T-helper 1 cell (primary cell): ENCODE measurements at regions not wholly inside any gene's neighbourhood (a gene's known extent, or its start where the extent isn't known, plus 50 kb on each side); places are given as distances from the start of the nearest gene placed in this dataset.

Experiments
- DNase-seq, 5 donors: peaks; one replicate each; pipeline ENCODE4 v3.0.0-alpha.2; 2012 to 2020

DNA sequence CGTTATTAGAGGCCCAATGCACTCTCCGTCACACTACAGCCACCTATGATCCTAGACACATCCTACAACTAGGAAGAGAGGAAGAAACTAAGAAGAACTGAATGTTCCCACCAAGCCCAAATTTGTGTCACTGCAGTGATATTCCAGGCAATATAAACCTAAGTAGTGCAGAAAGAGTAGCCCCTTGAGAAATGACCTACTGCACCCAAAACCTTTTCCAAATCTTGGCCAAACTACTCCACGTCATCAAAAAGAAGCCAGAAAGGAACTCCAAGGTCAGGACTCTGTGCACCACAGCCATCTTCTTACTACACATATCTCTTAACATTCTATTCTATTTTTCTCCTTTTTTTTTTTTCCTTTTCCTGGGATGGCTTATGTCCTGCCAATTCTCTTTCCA lies 60.2 kb downstream of the ADAMTS1 start:
- DNase-seq, result no peak

DNA sequence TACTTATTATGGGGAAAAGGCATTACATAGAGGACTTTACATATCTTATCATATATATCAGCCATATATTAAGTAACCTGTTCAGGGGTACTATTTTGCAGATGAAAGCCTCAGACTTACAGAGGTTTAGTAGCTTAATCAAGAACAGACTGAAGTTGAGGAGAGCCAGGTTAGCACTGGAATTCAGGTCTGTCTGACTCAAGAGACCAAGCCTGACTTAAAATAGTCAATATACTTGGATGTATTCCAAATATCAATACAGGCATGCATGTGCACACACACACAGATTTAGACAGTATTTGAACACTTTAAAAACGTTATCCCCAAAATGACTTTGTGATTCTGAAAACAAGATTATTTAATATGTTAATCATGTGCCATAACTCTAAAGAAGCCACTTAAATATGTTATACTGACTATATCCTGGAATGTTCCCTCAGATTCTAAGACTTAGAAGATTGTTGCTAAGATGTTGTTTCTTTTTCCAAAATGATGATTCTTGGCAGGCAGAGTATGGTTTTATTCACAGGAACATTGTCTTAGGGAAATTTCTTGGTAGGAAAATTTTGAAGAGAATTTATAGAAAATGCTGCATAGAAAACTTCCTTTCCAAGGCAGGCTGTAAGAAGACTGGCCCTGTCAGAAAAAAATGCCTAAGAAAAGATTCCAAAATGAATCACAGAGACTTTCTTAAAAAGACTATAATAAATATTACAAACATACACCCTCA lies 61.6 kb downstream of the ADAMTS1 start:
- DNase-seq, result no peak

DNA sequence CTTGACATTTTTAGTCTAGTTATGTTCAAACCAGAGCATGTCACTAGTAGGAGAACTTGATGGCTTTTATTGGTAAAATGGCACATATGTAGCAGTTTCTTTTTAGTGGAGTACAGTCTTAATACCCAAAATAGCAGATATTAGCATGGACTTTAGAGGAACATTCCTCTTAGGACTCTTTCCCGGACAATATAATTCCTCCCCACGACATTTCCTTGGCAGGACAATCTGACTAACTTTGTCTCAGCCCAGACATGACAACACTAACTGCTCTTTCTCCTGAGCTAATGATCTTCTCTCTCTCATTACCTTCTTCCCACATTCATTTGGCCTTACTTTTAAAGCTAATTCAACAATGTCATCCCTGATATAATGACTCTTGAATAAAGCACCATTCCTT lies 62.5 kb downstream of the ADAMTS1 start:
- DNase-seq, result no peak

DNA sequence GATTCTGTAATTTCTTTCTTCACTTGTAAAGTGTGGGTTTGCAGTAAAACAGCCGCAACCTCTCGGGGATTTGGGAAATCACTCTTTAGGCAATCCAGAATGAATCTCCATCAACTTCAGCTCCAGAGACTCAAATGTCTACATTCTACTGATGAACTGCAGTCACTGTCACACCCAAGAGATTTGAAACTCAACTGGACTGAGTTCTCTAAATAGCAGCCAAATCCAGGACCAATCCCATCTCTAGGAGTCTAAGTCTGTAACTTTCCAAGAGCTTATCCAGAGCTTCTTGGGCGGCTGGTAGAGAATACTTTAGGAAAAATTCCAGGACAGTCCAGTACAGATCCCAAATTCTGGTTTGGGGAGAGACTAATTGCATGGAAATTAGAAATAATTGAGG lies 62.9 kb downstream of the ADAMTS1 start:
- DNase-seq, result no peak

DNA sequence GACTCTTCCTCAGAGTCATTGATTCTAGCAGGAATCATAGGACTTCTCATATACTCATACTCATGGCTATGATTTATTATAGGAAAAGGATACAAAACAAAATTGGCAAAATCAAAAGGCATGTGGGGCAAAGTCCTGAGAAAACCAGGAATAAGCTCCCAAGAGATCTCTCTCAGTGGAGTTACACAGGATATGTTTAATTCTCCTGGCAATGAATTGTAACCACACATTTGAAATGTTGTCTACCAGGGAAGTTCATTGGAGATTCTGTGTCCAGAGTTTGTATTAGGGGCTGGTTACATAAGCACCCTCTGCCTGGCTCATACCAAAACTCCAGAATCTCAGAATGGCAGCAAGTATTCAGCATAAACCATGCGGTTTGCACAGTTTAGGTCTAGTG lies 63.9 kb downstream of the ADAMTS1 start:
- no peak for DNase-seq

DNA sequence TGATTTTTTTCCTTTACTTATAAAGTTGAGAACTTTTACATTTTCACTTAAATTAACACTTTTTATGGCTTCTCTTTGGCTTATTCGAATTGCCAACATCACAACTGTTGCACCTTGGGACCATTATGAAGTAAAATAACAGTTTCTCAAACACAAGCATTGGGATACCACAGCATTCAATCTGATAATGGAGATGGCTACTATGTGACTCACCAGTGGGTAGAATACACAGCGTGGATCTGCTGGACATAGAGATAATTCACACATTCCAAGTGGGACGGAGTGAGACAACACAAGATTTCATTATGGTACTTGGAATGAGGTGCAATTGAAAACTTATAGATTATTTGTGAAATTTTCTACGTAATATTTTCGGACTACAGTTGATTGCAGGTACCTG lies 68.0 kb downstream of the ADAMTS1 start:
- DNase-seq, result no peak

DNA sequence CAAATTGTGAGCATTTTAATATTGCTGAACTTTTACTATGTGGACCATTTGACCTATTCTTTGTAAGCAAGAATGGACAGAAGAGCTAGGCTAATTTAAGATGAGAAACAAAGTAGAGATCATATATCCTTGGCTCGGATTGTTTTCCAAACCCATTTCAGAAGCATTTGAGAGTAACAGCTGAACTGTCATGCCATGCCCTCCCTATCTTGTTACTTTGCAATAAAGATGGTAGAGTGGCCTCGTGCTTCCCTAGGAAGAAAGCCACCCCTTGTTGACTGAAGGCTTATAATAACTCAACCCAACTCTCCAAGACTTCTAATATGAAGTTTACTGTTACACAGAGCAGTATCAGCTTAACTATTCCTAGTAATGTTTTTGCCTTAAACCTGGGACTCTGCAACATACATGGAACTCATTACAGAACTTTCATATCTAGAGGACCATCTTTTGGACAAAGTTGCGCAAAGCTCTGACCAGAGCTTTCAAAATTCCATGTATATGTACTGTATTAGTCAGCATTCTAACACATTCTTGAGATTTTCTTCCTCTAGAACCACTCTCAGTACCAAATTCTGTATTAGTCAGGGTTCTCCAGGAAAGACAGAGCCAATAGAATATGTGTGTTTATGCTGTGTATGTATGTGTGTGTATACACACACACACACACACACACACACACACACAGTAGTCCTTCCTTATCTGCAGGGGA lies 68.7 kb downstream of the ADAMTS1 start:
- no peak for DNase-seq

DNA sequence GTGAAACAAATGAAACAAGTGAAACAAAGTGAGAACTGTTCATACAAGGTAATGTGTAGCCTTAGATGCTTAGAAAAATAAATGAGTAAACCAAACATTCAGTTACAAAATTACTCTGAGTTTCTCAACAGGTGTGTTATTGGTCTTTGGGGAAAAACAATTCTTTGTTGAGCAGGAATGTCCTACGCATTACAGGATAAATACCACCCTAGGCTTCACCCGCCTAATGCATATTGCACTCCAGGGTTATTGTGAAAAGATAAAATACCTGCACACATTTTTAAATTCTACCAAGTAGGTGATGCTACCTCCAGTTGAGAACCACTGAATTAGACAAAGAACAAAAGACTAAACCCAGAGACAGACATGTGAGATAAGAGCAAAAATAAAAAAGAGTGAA lies 72.2 kb downstream of the ADAMTS1 start:
- no peak for DNase-seq

DNA sequence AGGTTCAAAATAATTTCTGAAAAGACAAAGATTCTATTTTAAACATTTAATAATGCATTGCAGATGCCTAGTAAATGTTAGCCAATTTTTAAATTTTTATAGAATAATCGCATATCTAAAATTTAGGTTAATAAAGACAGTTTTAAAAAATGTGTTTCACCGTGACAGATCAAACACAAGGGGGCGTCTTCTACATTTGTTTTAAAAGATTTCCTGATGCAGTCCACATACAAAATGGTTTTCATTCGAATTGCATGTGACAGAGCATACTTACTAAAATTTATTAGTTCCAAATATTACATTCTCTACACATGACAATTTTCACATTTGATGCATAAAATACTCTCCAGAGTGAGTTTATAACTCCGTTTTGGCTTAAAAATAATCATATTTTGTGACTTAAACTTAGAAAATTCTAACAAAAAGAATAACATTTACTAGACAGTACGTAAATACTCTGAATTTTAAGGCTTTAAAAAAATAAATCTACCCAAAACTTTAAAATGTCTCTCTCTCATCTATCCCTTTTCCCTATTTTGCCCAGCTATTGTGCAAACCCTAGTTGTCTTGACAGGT lies 75.5 kb downstream of the ADAMTS1 start:
- DNase-seq, result no peak

DNA sequence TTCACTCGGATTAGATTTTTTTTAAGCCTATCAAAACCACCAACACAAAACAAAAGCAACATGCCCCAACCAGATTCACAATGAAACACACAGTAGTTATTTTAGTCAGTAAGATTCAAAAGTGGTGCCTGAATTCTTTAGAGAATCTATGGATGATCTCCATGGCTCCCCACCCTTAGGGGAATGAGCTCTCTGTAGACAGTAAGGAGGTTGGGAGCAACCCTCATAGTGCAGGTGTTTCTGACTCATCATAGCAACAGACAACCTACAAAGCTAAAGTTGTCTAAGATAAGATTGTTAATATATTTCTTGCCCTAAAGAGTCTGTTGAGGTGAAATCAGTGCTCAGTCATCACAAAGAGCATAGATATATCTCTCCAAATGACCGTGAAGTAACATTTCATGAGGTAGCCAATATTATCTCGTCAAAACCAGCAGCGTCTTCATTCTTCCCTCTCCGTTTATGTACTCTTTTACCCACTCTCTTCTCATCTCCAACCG lies 78.3 kb downstream of the ADAMTS1 start:
- no peak for DNase-seq

DNA sequence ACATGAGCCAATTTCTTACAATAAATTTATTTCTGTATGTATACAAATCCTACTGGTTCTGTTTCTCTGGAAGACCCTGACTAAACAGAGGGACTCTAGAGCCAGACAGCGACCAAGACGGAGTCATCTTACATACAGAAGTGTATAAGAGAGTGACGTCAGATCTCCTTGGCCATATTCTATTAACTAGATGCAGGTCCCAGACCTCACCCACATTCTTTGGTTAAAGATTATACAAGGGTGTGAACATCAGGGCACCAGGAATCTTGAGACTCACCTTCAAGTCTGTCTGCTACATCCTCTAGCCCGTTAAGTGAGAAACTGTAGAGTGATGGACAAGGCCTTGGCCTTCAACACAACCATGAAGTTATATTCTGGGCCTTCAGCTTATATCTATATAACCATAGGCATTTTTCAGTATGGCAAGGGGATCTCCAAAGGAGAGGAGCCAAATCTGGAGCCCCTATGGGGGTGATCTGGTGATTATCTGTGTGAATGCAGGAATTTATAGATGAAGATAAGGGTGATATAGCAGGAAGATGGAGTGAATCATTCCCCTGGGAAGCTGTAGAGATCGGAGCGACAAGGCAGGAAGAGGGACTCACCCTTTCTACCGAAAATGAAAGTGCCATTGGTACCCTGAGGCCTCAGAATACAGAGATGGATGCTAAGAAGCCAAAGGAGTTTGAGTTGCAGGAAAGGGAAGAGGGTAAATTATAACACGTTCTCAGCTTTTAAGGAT lies 83.9 kb downstream of the ADAMTS1 start:
- no peak for DNase-seq

DNA sequence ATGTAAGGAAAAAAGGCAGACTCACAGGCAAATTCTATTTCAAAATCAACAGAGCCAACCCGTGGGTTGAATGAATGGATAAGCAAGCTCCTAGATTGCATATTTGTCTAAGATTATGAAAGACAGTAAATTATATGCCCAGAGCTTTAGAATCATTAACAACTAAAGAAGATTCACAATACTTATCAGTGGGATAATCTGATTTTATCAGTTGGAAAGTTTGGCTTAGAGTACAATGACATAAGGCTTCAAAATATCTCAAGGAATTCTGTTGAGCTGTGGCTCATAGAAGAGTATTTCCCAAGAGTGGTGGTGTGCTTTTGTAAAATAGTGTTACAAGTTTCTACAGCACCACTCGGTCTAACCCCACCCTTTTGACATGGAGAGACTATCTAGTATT lies 85.5 kb downstream of the ADAMTS1 start:
- no peak for DNase-seq

DNA sequence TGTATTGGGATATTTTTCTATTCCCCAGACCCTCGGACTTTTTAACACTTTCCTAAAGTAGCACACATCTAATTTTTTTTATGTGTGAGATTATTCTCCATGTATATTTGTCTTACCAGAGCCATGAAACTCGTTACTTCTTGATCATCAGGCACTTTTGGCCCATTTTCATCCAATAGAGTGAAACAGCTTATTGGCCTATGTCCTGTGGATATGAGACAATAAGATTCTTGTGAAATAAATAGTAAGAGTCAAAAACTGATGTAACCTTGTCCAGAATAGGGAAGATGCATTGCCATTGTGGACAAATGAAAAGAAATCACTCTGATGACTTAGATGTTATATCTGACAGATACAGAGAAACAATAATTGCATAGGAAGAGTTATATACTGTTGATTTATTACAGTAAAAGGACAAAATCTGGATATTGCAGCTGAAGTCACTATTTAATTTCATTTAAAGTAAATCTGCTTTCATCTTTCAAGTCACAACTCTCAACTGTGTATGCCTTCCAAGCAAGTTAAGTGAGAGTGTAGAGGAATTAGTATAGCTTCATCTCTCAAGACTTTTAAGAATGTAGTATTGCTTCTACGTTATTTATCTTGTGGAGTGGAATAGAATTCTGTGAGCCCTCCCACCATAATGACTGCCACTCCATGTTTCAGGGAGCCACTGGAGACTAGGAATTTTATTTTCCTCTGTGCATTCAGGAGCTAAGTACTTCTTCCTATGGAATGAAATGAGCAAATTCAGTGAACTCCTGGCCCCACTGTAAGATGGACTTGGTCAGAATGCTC lies 86.9 kb downstream of the ADAMTS1 start:
- DNase-seq, result no peak

DNA sequence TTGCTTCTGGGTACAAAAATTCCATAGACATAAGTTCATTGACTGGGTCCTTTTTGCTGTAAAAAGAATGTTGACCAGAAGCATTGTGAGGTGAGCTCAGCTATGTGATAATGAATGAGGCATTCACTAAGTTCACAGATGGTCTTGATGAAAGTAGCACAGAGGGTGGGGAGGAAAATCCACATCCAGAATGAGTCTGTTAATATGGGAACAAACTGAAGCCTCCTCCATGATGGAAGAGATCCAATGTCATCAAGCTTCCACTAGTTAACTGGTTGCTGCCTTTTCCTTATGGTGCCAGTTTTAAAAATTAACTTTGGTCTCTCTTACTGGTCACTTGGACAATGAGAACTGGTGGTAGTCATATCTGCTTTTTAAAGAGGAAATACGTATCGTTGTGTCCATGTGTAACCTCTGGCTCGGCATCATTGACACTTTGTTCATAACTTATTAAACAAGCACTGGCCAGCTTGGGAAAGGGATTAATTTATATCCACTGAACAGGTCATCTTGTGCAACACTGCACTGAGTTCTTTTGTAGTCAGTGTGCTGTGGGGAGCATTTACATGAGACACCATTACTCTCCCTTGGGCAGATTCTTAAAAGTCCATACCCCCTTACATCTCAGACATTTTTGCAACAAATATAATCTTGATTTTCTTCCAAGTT lies 88.6 kb downstream of the ADAMTS1 start:
- no peak for DNase-seq

DNA sequence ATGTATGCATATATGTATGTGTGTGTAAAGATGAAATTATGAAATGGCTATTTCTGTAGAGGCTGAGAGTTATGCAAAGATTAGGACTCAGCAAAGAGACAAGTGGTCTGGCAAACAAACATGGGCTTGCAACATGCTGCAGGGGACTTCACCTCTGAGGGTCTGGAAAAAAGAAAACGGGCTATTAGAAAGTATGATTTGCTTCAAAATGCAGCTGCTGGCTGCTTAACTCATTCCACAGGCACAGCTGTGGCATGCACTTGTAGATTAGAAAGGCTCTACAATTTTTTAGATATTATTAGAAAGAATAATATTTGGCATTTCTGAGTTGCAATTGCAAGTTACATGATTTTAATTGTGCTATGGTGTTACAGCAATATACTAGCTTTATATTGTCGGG lies 90.4 kb downstream of the ADAMTS1 start:
- no peak for DNase-seq

DNA sequence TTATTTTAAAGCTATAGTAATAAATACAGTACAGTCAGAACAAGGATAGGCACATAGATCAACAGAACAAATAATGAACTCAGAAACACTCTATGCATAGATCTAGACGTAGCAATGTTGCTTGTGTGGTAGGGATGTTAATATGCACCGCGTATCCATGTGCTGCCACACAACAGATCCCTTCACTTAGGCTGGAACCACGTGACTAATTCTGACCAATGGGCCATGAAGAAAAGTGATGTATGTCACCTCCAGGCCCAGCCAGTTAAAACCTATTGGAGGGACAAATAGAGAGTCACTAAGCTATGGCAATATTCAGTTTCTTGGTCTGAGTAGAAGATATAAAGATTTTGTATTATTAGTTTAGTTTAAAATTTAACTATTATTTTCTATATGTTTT lies 91.4 kb downstream of the ADAMTS1 start:
- DNase-seq, result no peak

DNA sequence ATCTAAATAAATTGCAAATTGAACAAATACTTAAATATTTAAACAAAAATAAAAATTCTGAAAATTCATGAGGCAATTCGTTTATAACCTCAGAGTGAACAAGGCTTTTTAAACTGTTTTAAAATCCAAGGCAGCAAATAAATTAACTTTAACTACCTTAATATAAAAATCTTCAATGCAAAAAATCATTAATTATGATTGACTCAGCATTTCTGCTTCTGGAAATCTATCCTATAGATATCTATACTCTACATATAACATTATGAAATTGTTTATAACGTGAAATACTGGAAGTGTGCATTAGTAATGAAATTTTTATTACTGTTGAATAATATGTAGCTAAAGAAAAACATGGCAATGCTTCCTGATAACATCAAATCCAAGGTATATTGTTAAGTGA lies 92.4 kb downstream of the ADAMTS1 start:
- DNase-seq, result no peak

DNA sequence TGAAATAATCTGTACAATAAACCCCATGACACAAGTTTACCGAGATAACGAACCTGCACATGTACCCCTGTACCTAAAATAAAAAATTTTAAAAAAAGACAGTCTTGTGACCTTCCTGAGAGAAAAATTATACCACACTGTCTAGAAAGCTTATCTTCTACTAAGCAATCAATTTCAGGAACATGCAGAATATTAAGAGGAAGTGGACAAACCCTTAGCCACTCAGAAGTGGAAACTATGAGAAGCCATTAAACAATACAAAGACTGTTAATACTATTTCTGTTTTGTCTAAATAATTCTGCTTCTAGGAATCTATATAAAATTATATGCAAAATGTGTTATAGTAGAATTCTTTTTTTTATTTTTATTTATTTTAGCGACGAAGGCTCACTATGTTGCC lies 93.9 kb downstream of the ADAMTS1 start:
- DNase-seq, result no peak

DNA sequence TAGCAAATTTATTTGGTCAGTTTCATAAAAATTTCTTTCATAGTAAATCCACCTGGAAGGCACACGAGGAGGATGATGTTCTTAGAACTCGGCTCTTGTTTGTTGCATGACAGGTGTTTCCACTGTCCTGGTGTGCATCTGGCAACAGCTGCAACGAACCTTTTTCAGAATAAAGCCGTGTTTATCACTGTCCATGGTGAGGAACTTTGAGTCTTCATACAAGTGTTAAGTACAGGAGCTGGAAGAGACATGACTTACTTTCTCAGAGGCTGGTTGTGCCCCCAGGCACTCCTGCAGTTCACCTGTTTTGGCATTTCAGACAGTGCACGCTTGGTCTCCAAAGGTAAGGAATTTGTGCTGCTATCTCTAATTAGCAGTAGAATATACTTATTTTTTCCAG lies 97.1 kb downstream of the ADAMTS1 start:
- no peak for DNase-seq

DNA sequence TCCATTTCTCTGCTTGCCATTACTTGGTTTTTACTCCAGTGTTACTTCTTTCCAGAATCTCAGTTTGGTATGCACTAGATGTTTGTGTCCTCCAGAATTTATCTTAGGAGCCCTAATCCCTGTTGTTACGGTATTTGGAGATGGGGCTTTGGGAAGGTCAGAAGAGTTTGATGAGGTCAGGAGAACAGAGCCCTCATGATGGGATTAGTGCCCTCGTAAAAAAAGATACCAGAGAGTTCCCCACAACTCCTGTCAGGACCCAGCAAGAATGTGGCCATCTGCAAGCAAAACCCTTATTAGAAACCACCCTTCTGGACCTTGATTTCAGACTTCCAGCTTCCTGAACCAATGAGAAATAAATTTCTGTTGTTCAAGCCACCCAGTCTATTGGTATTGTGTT lies 98.0 kb downstream of the ADAMTS1 start:
- no peak for DNase-seq

DNA sequence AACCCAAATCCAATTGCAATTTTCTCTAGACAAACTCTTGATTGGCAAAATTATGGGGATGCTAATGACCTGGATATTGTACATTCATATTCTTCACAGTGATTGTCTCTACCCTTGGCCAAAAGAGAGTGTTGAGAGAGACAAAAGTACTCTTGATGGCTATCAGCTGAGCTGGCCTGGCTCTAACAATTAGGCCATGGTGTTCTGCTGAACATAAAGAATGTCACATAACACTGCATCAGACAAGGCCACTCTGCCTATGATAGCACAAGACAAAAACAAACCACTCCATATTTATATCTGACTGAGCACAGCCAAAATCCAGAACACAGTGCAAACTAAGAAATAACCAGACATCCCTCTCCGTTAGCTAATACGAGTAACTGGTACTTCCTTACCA lies 101.7 kb downstream of the ADAMTS1 start:
- no peak for DNase-seq

DNA sequence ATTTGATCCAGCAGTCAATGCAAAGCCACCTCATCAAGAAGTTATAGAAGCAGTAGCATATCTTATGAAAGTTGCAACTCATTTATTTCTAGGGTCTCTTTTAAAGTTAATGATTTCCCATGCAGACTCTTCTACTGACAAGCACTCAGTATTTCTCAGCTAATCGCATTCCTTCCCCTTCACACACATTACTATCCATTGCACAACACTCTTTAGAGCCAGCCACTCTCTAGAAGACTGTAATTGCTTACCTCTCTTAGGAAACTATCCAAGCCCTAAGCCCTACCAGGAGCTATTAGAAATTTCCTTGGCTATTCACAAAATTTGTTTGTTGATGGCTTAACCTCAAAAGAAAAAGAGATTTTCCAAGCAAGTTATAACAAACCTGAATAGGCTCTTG lies 106.0 kb downstream of the ADAMTS1 start:
- DNase-seq, result no peak
